Prostate gland (tissue), 2 donors: ENCODE measurements at regions not wholly inside any gene's neighbourhood (a gene's known extent, or its start where the extent isn't known, plus 50 kb on each side); places are given as distances from the start of the nearest gene placed in this dataset.

Experiments used
- DNase-seq: peaks from one replicate; pipeline ENCODE4 v3.0.0-alpha.2; 2019; ENCODE audit warnings: low spot score
- H3K27ac ChIP-seq, 2 donors: fragments of 200-600 bp; sonication (generic); 2 replicates each; pipeline ENCODE4 v1.5.1; 2017 to 2019
- H3K27me3 ChIP-seq: fragments of 200-600 bp; sonication (generic); replicated peaks from 2 replicates; pipeline ENCODE4 v1.5.1; 2019; ENCODE audit not compliant: insufficient read depth
- H3K36me3 ChIP-seq, 2 donors: fragments of 200-600 bp; sonication (generic); 1 replicate in 1 of 2; 2 replicates in 1 of 2; pipeline versions ENCODE4 v1.5.1 to v1.8.1; 2017 to 2019
- H3K4me1 ChIP-seq: fragments of 200-600 bp; sonication (generic); replicated peaks from 2 replicates; pipeline ENCODE4 v1.5.1; 2019
- H3K4me3 ChIP-seq, 2 donors: fragments of 200-600 bp; sonication (generic); 2 replicates each; pipeline ENCODE4 v1.5.1; 2017 to 2019
- H3K9me3 ChIP-seq: fragments of 200-600 bp; sonication (generic); 2 replicates; pipeline ENCODE4 v1.5.1; 2017
- CTCF ChIP-seq, 4 experiments: fragments of 200-600 bp in 2 of 4; fragments of 450-650 bp in 2 of 4; sonication (generic) in 2 of 4; IDR thresholded peaks; 1 replicate in 3 of 4; 2 replicates in 1 of 4; pipeline ENCODE4 v1.5.1; 2016 to 2019; ENCODE audit warnings: antibody characterized with exemption in 4 of 4, mild to moderate bottlenecking in 2 of 4, moderate library complexity in 2 of 4
- POLR2A ChIP-seq: fragments of 450-650 bp; IDR thresholded peaks from one replicate; pipeline ENCODE4 v1.6.1; 2016; ENCODE audit warnings: antibody characterized with exemption, mild to moderate bottlenecking
- POLR2AphosphoS5 ChIP-seq: sonication (generic); formaldehyde crosslinking; IDR thresholded peaks from one replicate; pipeline ENCODE4 v1.6.1; 2017; ENCODE audit warnings: antibody characterized with exemption
- WGBS: methylation state at CpG from one replicate; pipeline ENCODE4 v1.1.5; 2018; 5-methylcytosine and 5-hydroxymethylcytosine counted together
- intact Hi-C: fragments of 100-400 bp; cut with DNase I; formaldehyde crosslinking; loops from one replicate; pipeline ENCODE4 v1.14.2; 2022

DNA sequence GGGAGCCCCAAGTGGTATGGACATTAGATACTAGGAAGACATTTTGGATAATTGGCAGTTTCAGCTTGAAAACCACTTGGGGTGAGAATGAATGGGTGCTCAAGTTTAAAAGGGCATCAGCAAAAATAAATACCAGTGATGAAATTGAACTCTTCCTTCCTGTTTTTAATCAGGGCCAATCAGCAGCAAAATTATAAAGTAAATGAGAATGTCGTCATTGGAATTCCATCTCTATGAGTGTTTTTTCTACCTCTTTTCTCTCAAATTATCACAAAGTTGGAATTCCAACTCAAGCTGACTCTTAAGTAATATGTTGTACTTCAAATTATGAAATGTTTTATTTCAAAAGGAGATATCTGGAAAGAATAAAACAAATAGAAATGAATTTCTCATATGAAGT is 730.6 kb downstream of the METTL15 start:
- Histone ChIP-seq H3K27me3 (no peaks in the 10 kb centered on the region), H3K4me1 (no peaks in the 10 kb centered on the region), H3K9me3 (no peaks in the 10 kb centered on the region), H3K36me3 (no peaks in the 10 kb centered on the region), H3K4me3 (no peak overlapping the region), H3K27ac (no peak overlapping the region)
- intact Hi-C loops = no loop called here
- WGBS = 67% methylated on average over 1 of the region's 1 CpG
- no peak for TF ChIP-seq CTCF (IDR thresholded peaks at IDR 0.05)
- TF ChIP-seq POLR2AphosphoS5 = no peak
- TF ChIP-seq POLR2A = no peak
- no peak for DNase-seq

GRCh38 chr11:28837599-28837998 is 729.4 kb downstream of the METTL15 start:
- H3K9me3 ChIP-seq = no peaks in the 10 kb centered on the region
- TF ChIP-seq POLR2A (no peak), POLR2AphosphoS5 (no peak), CTCF (IDR thresholded peaks at IDR 0.05) (no peak)
- DNase-seq = no peak
- H3K27me3 ChIP-seq = no peaks in the 10 kb centered on the region
- WGBS = 91% methylated on average over 8 of the region's 8 CpGs
- H3K4me3 ChIP-seq = no peak overlapping the region
- no peak overlapping the region for H3K27ac ChIP-seq
- H3K4me1 ChIP-seq = no peaks in the 10 kb centered on the region
- intact Hi-C loops = no loop called here
- no peaks in the 10 kb centered on the region for H3K36me3 ChIP-seq

DNA sequence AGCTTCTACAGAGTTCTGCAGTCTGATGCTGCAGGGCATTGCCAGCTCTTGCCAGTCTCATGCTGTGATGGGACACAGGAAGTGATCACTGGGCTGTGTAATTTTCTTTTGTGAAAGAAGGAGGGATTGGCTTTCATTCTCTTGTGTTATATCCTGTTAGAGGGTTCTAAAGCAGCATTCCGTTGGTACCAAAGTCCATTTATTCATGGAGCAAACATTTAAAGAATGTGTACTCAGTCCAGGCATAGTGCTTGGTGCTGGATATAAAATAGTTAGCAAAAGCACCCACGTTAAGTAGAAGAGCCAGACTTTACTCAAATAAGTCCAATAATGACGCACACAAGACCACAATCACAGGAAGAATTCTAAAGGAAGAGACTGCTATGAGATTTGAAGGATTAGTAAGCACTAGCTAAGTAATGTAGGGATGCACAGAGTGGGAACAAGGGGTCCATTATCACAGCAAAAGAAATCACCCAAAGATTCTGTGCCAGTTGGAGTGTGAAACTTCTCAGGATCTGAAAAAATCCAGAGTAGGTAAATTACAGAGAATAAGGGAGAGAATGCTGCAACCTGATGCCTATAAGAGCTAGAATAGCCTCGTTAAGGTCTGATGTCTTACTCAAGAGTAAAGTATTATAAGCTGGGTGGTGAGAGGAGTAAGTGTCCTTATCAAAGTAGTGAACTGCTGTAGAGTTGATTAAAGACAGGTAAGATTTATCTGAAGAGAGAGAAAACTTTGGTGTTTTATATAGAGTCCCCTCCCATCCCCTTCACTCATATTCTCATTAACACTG is 728.3 kb downstream of the METTL15 start:
- intact Hi-C loops = no loop called here
- WGBS = 44% methylated on average over 4 of the region's 4 CpGs
- Histone ChIP-seq H3K27ac (no peak overlapping the region), H3K4me1 (no peaks in the 10 kb centered on the region), H3K4me3 (no peak overlapping the region), H3K27me3 (no peaks in the 10 kb centered on the region), H3K36me3 (no peaks in the 10 kb centered on the region), H3K9me3 (no peaks in the 10 kb centered on the region)
- DNase-seq = no peak
- no peak for TF ChIP-seq CTCF (IDR thresholded peaks at IDR 0.05)
- no peak for TF ChIP-seq POLR2AphosphoS5
- TF ChIP-seq POLR2A = no peak

DNA sequence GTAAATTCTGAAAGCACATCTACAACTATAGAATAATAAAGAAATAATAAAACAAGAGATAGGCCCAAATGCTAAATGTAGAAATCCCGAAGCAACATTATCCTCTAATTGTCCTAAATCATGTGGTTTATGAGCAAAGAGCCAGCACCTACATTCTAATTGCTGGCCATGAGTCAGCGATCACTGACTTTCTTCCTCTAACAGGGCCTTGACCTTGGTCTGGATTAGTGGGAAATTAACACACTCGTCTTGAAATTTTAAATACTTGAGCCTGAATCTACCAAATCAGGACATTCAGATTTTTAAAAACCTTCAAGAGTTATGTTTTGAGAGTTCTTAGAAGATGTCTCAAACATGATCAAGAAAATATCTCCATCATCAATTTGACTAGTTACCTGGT is 727.6 kb downstream of the METTL15 start:
- no peak overlapping the region for H3K27ac ChIP-seq
- DNase-seq = no peak
- H3K9me3 ChIP-seq = no peaks in the 10 kb centered on the region
- no peak overlapping the region for H3K4me3 ChIP-seq
- H3K4me1 ChIP-seq = no peaks in the 10 kb centered on the region
- TF ChIP-seq CTCF (IDR thresholded peaks at IDR 0.05) = no peak
- TF ChIP-seq POLR2A = no peak
- TF ChIP-seq POLR2AphosphoS5 = no peak
- intact Hi-C loops = no loop called here
- H3K27me3 ChIP-seq = no peaks in the 10 kb centered on the region
- 68% methylated on average over 3 of the region's 3 CpGs for WGBS
- no peaks in the 10 kb centered on the region for H3K36me3 ChIP-seq

DNA sequence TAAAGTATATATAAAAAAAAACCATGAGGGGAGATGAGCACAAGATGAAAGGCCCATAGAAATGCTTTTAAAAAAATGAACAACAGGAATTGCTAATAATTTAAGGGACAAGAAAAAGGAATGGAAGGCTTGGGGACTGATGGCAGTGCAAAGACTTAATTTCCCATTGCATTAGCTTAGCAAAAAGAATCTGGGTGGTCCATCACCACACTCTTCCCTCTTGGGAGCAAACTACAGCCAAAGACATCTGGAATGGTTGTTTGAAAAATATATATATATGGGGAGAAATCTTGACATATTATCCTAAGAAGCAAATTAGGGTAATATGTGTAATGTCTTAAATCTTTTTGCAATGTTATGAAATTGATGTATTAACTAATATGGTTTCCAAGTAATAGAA is 727.1 kb downstream of the METTL15 start:
- H3K4me1 ChIP-seq = no peaks in the 10 kb centered on the region
- intact Hi-C loops = no loop called here
- no peaks in the 10 kb centered on the region for H3K9me3 ChIP-seq
- no peak overlapping the region for H3K4me3 ChIP-seq
- no peak for TF ChIP-seq POLR2A
- no peak for TF ChIP-seq POLR2AphosphoS5
- TF ChIP-seq CTCF (IDR thresholded peaks at IDR 0.05) = no peak
- no peak overlapping the region for H3K27ac ChIP-seq
- DNase-seq = no peak
- H3K27me3 ChIP-seq = no peaks in the 10 kb centered on the region
- H3K36me3 ChIP-seq = no peaks in the 10 kb centered on the region
